GM12878 (cell line): ENCODE measurements at regions not wholly inside any gene's neighbourhood (a gene's known extent, or its start where the extent isn't known, plus 50 kb on each side); places are given as distances from the start of the nearest gene placed in this dataset.

Experiments used
- ATAC-seq: fragments of 200-7000 bp; cut with Tn5 transposase; 3 replicates; pipeline ENCODE4 v1.9.1; 2020; ENCODE audit warnings: mild to moderate bottlenecking, moderate library complexity
- BruUV-seq: library from RNA; stranded (reverse); fragments of 400-500 nt; replicated peaks from 2 replicates; lab custom pipeline; 2021; lab: Mats Ljungman, UMichigan
- CTCF ChIA-PET: fragments of 300-600 bp; sonication (Branson Sonifier 250); formaldehyde crosslinking; extraction: SDS; loops from one replicate; lab custom pipeline; 2021; ENCODE audit warnings: inconsistent platforms; lab: Yijun Ruan, JAX
- POLR2A ChIA-PET: fragments of 350-600 bp; formaldehyde crosslinking; extraction: SDS; loops from one replicate; lab custom pipeline; 2021; ENCODE audit warnings: inconsistent platforms; lab: Charles Lee
- RAD21 ChIA-PET: fragments of 300-600 bp; sonication (Branson Sonifier 250); formaldehyde crosslinking; loops from one replicate; lab custom pipeline; 2023; ENCODE audit warnings: antibody characterized with exemption; ENCODE audit not compliant: unreplicated experiment; lab: Charles Lee
- SMC1A ChIA-PET: fragments of 300-600 bp; sonication (Branson Sonifier 250); formaldehyde crosslinking; loops from one replicate; lab custom pipeline; 2023; ENCODE audit not compliant: unreplicated experiment, uncharacterized antibody; lab: Charles Lee
- DNase-seq: peaks from one replicate; pipeline ENCODE4 v3.0.0-alpha.2; 2011; ENCODE audit warnings: low read depth, low spot score
- FAIRE-seq: peaks from 3 replicates; lab custom pipeline; 2011; peaks lifted over from hg19 to GRCh38; lab: Jason Lieb, UNC
- H2AFZ ChIP-seq: 2 replicates; pipeline ENCODE4 v1.6.0; 2011; ENCODE audit warnings: low read depth, low read length, control low read depth; ENCODE audit not compliant: control insufficient read depth
- H3K27ac ChIP-seq: 2 replicates; pipeline ENCODE4 v1.5.1; 2011; ENCODE audit warnings: control low read depth; ENCODE audit not compliant: control insufficient read depth, insufficient read depth
- H3K27me3 ChIP-seq, 2 experiments: replicated peaks in 1 of 2; 2 replicates each; pipeline versions ENCODE4 v1.6.0 to v1.6.1; 2011; ENCODE audit warnings: low read length in 1 of 2; ENCODE audit not compliant: control insufficient read depth in 2 of 2, insufficient read depth in 2 of 2
- H3K36me3 ChIP-seq, 2 experiments: 2 replicates each; pipeline ENCODE4 v1.5.1; 2011; ENCODE audit warnings: low read length in 1 of 2; ENCODE audit not compliant: control insufficient read depth in 2 of 2, insufficient read depth in 2 of 2
- H3K4me1 ChIP-seq: 2 replicates; pipeline ENCODE4 v1.6.1; 2011; ENCODE audit warnings: mild to moderate bottlenecking, low read length, moderate library complexity, mixed read lengths; ENCODE audit not compliant: control insufficient read depth, insufficient read depth
- H3K4me2 ChIP-seq: 2 replicates; pipeline ENCODE4 v1.6.0; 2011; ENCODE audit warnings: control low read depth; ENCODE audit not compliant: control insufficient read depth, insufficient read depth
- H3K4me3 ChIP-seq: fragments of 200-600 bp; sonication (generic); 2 replicates; pipeline ENCODE4 v1.5.1; 2016
- H3K79me2 ChIP-seq: 2 replicates; pipeline ENCODE4 v1.6.0; 2011; ENCODE audit warnings: low read length; ENCODE audit not compliant: control insufficient read depth, insufficient read depth
- H3K9ac ChIP-seq: 2 replicates; pipeline ENCODE4 v1.8.0; 2011; ENCODE audit warnings: low read length, control low read depth, mixed read lengths; ENCODE audit not compliant: control insufficient read depth, insufficient read depth
- H3K9me3 ChIP-seq: replicated peaks from 3 replicates; pipeline ENCODE4 v1.5.1; 2011; ENCODE audit warnings: mild to moderate bottlenecking, low read length; ENCODE audit not compliant: control insufficient read depth, insufficient read depth
- H4K20me1 ChIP-seq: 2 replicates; pipeline ENCODE4 v1.6.0; 2011; ENCODE audit not compliant: control insufficient read depth, insufficient read depth
- ATF2 ChIP-seq: IDR thresholded peaks from 2 replicates; pipeline ENCODE4 v1.6.1; 2012; ENCODE audit warnings: low read length, inconsistent platforms
- BCL3 ChIP-seq: IDR thresholded peaks from 2 replicates; pipeline ENCODE4 v1.6.1; 2011; ENCODE audit warnings: borderline replicate concordance, low read depth, mild to moderate bottlenecking, moderate library complexity, low read length; ENCODE audit not compliant: insufficient read depth, poor library complexity, severe bottlenecking
- BMI1 ChIP-seq: fragments of 450-650 bp; IDR thresholded peaks from 2 replicates; pipeline ENCODE4 v1.6.1; 2016; ENCODE audit warnings: mild to moderate bottlenecking, moderate library complexity, borderline replicate concordance
- BRCA1 ChIP-seq: IDR thresholded peaks from 2 replicates; pipeline ENCODE4 v1.6.1; 2011; ENCODE audit warnings: low read depth, low read length, improper control_type of control experiment
- CTCF ChIP-seq, 3 experiments: IDR thresholded peaks in 2 of 3; conservative IDR thresholded peaks in 1 of 3; 2 replicates each; pipeline ENCODE4 v1.5.1; 2011; ENCODE audit warnings: low read depth in 3 of 3, low read length in 3 of 3, mild to moderate bottlenecking in 3 of 3, control low read depth in 2 of 3, moderate library complexity in 2 of 3, inconsistent platforms in 1 of 3, mixed read lengths in 1 of 3; ENCODE audit not compliant: control insufficient read depth in 2 of 3, insufficient read depth in 1 of 3; ENCODE audit errors: extremely low read depth in 1 of 3
- DPF2 ChIP-seq: fragments of 450-650 bp; IDR thresholded peaks from 2 replicates; pipeline ENCODE4 v1.6.1; 2017; ENCODE audit warnings: mild to moderate bottlenecking
- EZH2 ChIP-seq: IDR thresholded peaks from 2 replicates; pipeline ENCODE4 v1.6.1; 2012; ENCODE audit warnings: low read depth, mild to moderate bottlenecking, control low read depth, inconsistent platforms, low read length, borderline replicate concordance; ENCODE audit not compliant: control insufficient read depth
- GABPA ChIP-seq: IDR thresholded peaks from 2 replicates; pipeline ENCODE4 v1.6.1; 2014; ENCODE audit warnings: antibody characterized with exemption, low read depth, mild to moderate bottlenecking, inconsistent platforms
- HDAC2 ChIP-seq: fragments of 200-600 bp; sonication (generic); IDR thresholded peaks from 2 replicates; pipeline ENCODE4 v1.6.1; 2017
- IRF3 ChIP-seq: fragments of 450-650 bp; IDR thresholded peaks from 2 replicates; pipeline ENCODE4 v1.6.1; 2014; ENCODE audit warnings: mild to moderate bottlenecking
- JUNB ChIP-seq: IDR thresholded peaks from 2 replicates; pipeline ENCODE4 v1.6.1; 2016; ENCODE audit warnings: antibody characterized with exemption, mild to moderate bottlenecking
- MEF2B ChIP-seq: fragments of 450-650 bp; IDR thresholded peaks from 2 replicates; pipeline ENCODE4 v1.6.1; 2018; ENCODE audit warnings: mild to moderate bottlenecking, moderate library complexity; ENCODE audit not compliant: partially characterized antibody, poor library complexity, severe bottlenecking
- MXI1 ChIP-seq: fragments of 150-350 bp; IDR thresholded peaks from 2 replicates; pipeline ENCODE4 v1.6.1; 2011; ENCODE audit warnings: low read depth, mild to moderate bottlenecking, inconsistent platforms, low read length, improper control_type of control experiment
- NR2C1 ChIP-seq: fragments of 450-650 bp; IDR thresholded peaks from 2 replicates; pipeline ENCODE4 v1.6.1; 2017; ENCODE audit warnings: antibody characterized with exemption, mild to moderate bottlenecking, moderate library complexity
- NR2C2 ChIP-seq: IDR thresholded peaks from 2 replicates; pipeline ENCODE4 v1.6.1; 2011; ENCODE audit warnings: borderline replicate concordance, low read depth; ENCODE audit not compliant: control insufficient read depth, insufficient read length
- RUNX3 ChIP-seq: IDR thresholded peaks from 2 replicates; pipeline ENCODE4 v1.6.1; 2012; ENCODE audit warnings: low read length, inconsistent platforms
- SP1 ChIP-seq: IDR thresholded peaks from one replicate; pipeline ENCODE4 v1.6.1; 2011; ENCODE audit warnings: low read depth, low read length
- SRF ChIP-seq, 2 experiments: IDR thresholded peaks; 2 replicates each; pipeline ENCODE4 v1.6.1; 2011; ENCODE audit warnings: low read depth in 2 of 2, low read length in 2 of 2, mild to moderate bottlenecking in 1 of 2, moderate library complexity in 1 of 2
- in situ Hi-C: fragments of 300-500 bp; cut with MboI; formaldehyde crosslinking; loops from 9 replicates; pipeline ENCODE4 v1.14.3; 2018; ENCODE audit warnings: mixed read lengths
- intact Hi-C: fragments of 100-400 bp; cut with micrococcal nuclease; formaldehyde crosslinking; loops from one replicate; pipeline ENCODE4 v1.14.2; 2022; ENCODE audit not compliant: unreplicated experiment
- TF ChIP-seq, protein P1 (sequence below): fragments of 450-650 bp; IDR thresholded peaks from 2 replicates; pipeline ENCODE4 v1.6.1; 2016; ENCODE audit warnings: mild to moderate bottlenecking

GRCh38 chr15:62715946-62716345, 326.6 kb upstream of the TPM1 start:
- Histone ChIP-seq H3K9ac (no peak overlapping the region), H4K20me1 (no peaks in the 10 kb centered on the region), H2AFZ (no peak overlapping the region), H3K79me2 (no peaks in the 10 kb centered on the region), H3K4me3 (no peak overlapping the region), H3K27ac (no peak overlapping the region), H3K27me3 (no peaks in the 10 kb centered on the region), H3K9me3 (no peaks in the 10 kb centered on the region), H3K4me2 (no peak overlapping the region), H3K4me1 (no peaks in the 10 kb centered on the region), H3K36me3 (no peaks in the 10 kb centered on the region)
- in situ Hi-C loops (no loop called here), intact Hi-C loops (no loop called here)
- ChIA-PET RAD21 (no interaction called here), CTCF (no interaction called here), SMC1A (no interaction called here), POLR2A (no interaction called here)
- DNase-seq = no peak
- TF ChIP-seq JUNB (no peak), SRF (IDR thresholded peaks at IDR 0.05; ENCODE audit: low read depth in 2 of 2, low read length in 2 of 2) (no peak), BRCA1 (no peak), MEF2B (no peak), HDAC2 (no peak), BCL3 (no peak), IRF3 (no peak), DPF2 (no peak), RUNX3 (no peak), EZH2 (no peak), NR2C2 (no peak), SP1 (no peak), CTCF (IDR thresholded peaks at IDR 0.05 in 2 of 3, conservative IDR thresholded peaks at IDR 0.05 in 1 of 3; ENCODE audit: control insufficient read depth in 2 of 3, extremely low read depth in 1 of 3, insufficient read depth in 1 of 3, low read depth in 3 of 3, low read length in 3 of 3) (no peak), BMI1 (no peak), MXI1 (no peak), GABPA (no peak), ATF2 (no peak), NR2C1 (no peak)
- TF ChIP-seq, protein P1, sequence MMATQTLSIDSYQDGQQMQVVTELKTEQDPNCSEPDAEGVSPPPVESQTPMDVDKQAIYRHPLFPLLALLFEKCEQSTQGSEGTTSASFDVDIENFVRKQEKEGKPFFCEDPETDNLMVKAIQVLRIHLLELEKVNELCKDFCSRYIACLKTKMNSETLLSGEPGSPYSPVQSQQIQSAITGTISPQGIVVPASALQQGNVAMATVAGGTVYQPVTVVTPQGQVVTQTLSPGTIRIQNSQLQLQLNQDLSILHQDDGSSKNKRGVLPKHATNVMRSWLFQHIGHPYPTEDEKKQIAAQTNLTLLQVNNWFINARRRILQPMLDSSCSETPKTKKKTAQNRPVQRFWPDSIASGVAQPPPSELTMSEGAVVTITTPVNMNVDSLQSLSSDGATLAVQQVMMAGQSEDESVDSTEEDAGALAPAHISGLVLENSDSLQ = no peak
- no peak for ATAC-seq
- FAIRE-seq = no peak
- BruUV-seq = no TSS peak
